ENCODE measurements at regions not wholly inside any gene's neighbourhood (a gene's known extent, or its start where the extent isn't known, plus 50 kb on each side); places are given as distances from the start of the nearest gene placed in this dataset.
"Not testable (repeated sequence)": the region's sequence is repeated elsewhere in the genome, so short reads cannot be mapped to it uniquely, and the experiment has no call there.

DNA sequence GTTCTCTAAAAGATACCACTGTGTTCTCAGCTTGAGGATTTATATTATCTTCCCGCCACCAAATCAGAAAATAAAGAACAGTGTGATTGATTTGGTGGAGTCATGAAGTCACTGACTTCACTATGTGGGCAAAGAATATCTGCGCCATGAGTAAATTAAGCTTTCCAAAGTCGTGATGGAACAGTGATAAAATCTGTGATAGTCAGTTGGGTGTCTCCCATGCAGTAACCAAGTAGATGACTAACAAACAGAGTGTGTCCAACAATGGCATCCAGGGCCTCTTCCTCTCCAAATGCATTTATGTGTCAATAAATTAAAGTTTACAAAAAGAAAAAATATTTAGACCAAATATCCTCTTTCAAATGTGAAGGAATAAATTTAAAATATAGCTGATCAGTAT is 87.0 kb upstream of the DST start:
- no peak overlapping the region for H3K4me3 ChIP-seq (replicated peaks in 1 of 2; ENCODE audit: low read depth in 2 of 2, low read length in 2 of 2)
- TF ChIP-seq, protein P1, sequence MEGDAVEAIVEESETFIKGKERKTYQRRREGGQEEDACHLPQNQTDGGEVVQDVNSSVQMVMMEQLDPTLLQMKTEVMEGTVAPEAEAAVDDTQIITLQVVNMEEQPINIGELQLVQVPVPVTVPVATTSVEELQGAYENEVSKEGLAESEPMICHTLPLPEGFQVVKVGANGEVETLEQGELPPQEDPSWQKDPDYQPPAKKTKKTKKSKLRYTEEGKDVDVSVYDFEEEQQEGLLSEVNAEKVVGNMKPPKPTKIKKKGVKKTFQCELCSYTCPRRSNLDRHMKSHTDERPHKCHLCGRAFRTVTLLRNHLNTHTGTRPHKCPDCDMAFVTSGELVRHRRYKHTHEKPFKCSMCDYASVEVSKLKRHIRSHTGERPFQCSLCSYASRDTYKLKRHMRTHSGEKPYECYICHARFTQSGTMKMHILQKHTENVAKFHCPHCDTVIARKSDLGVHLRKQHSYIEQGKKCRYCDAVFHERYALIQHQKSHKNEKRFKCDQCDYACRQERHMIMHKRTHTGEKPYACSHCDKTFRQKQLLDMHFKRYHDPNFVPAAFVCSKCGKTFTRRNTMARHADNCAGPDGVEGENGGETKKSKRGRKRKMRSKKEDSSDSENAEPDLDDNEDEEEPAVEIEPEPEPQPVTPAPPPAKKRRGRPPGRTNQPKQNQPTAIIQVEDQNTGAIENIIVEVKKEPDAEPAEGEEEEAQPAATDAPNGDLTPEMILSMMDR (IDR thresholded peaks at IDR 0.05; ENCODE audit: low read depth, low read length) = no peak
- peak; percentile 36 to 84 for DNase-seq (ENCODE audit: low read depth in 2 of 2)

- DNase-seq (ENCODE audit: low read depth in 2 of 2); H3K4me3 ChIP-seq (replicated peaks in 1 of 2; ENCODE audit: low read depth in 2 of 2, low read length in 2 of 2): not testable (repeated sequence)
These were observed 86.5 kb upstream of the DST start for GRCh38 chr6:56729166-56729565.

- peak in 1 of 2 donors; percentile 75 for DNase-seq (ENCODE audit: low read depth in 2 of 2)
- TF ChIP-seq, protein P1 (IDR thresholded peaks at IDR 0.05; ENCODE audit: low read depth, low read length) = no peak
- no peak overlapping the region for H3K4me3 ChIP-seq (replicated peaks in 1 of 2; ENCODE audit: low read depth in 2 of 2, low read length in 2 of 2)
These were observed 84.6 kb upstream of the DST start for GRCh38 chr6:56727097-56727850.

DNA sequence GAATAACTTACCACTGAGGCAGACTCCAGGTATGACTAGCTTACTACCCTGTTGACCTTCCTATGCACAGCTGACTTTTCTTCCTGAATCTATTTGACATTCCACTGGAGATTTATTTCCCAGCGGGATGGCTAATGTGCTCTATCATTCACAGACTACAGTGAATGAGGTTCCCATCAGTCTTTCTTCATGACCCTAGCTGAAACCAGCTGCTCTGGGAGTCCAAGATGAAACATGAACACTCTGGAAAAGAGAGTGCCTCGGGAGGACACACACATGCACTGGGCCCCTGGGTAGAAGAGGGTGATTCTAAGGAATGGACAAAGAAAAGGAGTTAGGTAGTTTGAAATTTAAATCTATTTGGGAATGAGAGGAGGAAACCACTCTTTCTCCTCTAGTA is 82.6 kb upstream of the DST start:
- DNase-seq (ENCODE audit: low read depth in 2 of 2) = no peak
- H3K4me3 ChIP-seq (replicated peaks in 1 of 2; ENCODE audit: low read depth in 2 of 2, low read length in 2 of 2) = no peak overlapping the region
- TF ChIP-seq, protein P1 (IDR thresholded peaks at IDR 0.05; ENCODE audit: low read depth, low read length) = no peak

DNA sequence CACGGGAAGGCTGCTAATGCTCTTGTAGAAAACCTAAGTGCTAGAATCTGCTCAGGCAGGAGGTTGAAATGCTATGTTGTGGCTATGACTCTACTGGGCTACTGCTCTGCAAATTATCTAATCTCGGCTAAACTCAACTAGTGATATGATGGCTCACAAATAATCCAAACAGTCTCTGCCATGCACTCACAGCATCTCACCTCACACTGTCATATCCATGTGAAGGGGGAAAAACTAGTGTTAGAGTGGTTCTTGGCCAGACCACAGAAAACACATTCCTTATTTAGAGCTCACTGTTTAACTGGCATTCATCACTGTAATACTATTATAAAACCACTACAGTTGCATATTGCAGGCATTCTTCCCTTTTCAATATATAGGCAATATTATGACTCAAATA is 81.8 kb upstream of the DST start:
- no peak overlapping the region for H3K4me3 ChIP-seq (replicated peaks in 1 of 2; ENCODE audit: low read depth in 2 of 2, low read length in 2 of 2)
- TF ChIP-seq, protein P1 (IDR thresholded peaks at IDR 0.05; ENCODE audit: low read depth, low read length) = no peak
- peak; percentile 56 to 68 for DNase-seq (ENCODE audit: low read depth in 2 of 2)

DNA sequence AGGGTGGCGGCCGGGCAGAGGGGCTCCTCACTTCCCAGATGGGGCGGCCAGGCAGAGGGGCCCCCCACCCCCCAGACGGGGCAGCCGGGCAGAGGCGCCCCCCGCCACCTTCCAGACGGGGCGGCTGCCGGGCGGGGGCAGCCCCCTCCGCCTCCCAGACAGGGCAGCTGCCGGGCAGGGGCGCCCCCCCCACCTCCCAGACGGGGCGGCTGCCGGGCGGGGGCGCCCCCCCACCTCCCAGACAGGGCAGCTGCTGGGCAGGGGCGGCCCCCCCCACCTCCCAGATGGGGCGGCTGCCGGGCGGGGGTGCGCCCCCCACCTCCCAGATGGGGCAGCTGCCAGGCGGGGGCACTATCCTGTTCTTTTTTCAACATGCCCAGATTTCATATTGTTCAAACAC is 78.2 kb upstream of the DST start:
- TF ChIP-seq, protein P1 (IDR thresholded peaks at IDR 0.05; ENCODE audit: low read depth, low read length) = no peak
- DNase-seq (ENCODE audit: low read depth in 2 of 2) = no peak
- no peak overlapping the region for H3K4me3 ChIP-seq (replicated peaks in 1 of 2; ENCODE audit: low read depth in 2 of 2, low read length in 2 of 2)

- not testable (repeated sequence) for H3K4me3 ChIP-seq (replicated peaks in 1 of 2; ENCODE audit: low read depth in 2 of 2, low read length in 2 of 2); DNase-seq (ENCODE audit: low read depth in 2 of 2)
These were observed 77.5 kb upstream of the DST start for GRCh38 chr6:56720202-56720601.

GRCh38 chr6:56719315-56720058 is 76.8 kb upstream of the DST start:
- peak in 1 of 2 donors; percentile 67 for DNase-seq (ENCODE audit: low read depth in 2 of 2)
- not testable (repeated sequence) for H3K4me3 ChIP-seq (replicated peaks in 1 of 2; ENCODE audit: low read depth in 2 of 2, low read length in 2 of 2)
